SK-N-SH (cell line): ENCODE measurements at regions not wholly inside any gene's neighbourhood (a gene's known extent, or its start where the extent isn't known, plus 50 kb on each side); places are given as distances from the start of the nearest gene placed in this dataset.

Source experiments
- JUND ChIP-seq: IDR thresholded peaks from 2 replicates; pipeline ENCODE4 v1.4.0; 2012
- POLR2AphosphoS5 ChIP-seq: IDR thresholded peaks from 2 replicates; pipeline ENCODE4 v1.6.1; 2012; ENCODE audit warnings: low read depth, low read length
- TF ChIP-seq, protein P1 (sequence below): fragments of 200-600 bp; sonication (generic); IDR thresholded peaks from 2 replicates; pipeline ENCODE4 v1.6.1; 2017; ENCODE audit warnings: antibody characterized with exemption, mild to moderate bottlenecking, moderate library complexity
- TF ChIP-seq, protein P2 (sequence below): IDR thresholded peaks from 2 replicates; pipeline ENCODE4 v1.4.0; 2012; ENCODE audit warnings: low read depth, borderline replicate concordance

DNA sequence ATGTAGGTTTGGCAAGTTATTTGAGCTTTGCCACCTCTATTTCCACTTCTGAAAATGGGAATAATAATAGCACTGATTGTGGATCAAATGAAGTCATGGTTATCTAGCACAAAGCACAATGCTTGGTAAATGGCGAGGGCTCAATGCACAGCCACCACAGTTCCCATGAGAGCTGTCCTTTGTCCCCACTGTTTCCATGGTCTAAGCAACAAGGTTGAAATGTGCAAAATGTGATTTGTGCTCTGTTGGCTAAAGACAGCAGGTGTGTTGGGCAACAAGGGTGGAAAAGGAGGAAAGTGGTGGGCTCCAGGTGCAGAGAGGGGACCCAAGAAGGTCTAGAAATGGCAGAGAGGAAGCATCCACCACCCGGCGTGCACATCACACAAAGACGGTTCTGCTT is 200.5 kb downstream of the TRIM29 start:
- TF ChIP-seq, protein P1, sequence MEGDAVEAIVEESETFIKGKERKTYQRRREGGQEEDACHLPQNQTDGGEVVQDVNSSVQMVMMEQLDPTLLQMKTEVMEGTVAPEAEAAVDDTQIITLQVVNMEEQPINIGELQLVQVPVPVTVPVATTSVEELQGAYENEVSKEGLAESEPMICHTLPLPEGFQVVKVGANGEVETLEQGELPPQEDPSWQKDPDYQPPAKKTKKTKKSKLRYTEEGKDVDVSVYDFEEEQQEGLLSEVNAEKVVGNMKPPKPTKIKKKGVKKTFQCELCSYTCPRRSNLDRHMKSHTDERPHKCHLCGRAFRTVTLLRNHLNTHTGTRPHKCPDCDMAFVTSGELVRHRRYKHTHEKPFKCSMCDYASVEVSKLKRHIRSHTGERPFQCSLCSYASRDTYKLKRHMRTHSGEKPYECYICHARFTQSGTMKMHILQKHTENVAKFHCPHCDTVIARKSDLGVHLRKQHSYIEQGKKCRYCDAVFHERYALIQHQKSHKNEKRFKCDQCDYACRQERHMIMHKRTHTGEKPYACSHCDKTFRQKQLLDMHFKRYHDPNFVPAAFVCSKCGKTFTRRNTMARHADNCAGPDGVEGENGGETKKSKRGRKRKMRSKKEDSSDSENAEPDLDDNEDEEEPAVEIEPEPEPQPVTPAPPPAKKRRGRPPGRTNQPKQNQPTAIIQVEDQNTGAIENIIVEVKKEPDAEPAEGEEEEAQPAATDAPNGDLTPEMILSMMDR, result no peak
- TF ChIP-seq POLR2AphosphoS5, result no peak
- TF ChIP-seq, protein P2, sequence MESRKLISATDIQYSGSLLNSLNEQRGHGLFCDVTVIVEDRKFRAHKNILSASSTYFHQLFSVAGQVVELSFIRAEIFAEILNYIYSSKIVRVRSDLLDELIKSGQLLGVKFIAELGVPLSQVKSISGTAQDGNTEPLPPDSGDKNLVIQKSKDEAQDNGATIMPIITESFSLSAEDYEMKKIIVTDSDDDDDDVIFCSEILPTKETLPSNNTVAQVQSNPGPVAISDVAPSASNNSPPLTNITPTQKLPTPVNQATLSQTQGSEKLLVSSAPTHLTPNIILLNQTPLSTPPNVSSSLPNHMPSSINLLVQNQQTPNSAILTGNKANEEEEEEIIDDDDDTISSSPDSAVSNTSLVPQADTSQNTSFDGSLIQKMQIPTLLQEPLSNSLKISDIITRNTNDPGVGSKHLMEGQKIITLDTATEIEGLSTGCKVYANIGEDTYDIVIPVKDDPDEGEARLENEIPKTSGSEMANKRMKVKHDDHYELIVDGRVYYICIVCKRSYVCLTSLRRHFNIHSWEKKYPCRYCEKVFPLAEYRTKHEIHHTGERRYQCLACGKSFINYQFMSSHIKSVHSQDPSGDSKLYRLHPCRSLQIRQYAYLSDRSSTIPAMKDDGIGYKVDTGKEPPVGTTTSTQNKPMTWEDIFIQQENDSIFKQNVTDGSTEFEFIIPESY, result no peak
- TF ChIP-seq JUND, result no peak
